ENCODE measurements at regions not wholly inside any gene's neighbourhood (a gene's known extent, or its start where the extent isn't known, plus 50 kb on each side); places are given as distances from the start of the nearest gene placed in this dataset.
"Not testable (repeated sequence)": the region's sequence is repeated elsewhere in the genome, so short reads cannot be mapped to it uniquely, and the experiment has no call there.

- Histone ChIP-seq H3K9ac (ENCODE audit: low read length) (no peak overlapping the region), H2AFZ (ENCODE audit: low read depth, low read length) (no peak overlapping the region), H2BK12ac (ENCODE audit: low read length in 2 of 2) (no peak overlapping the region), H3K4ac (ENCODE audit: low read depth in 1 of 2, low read length in 2 of 2) (no peak overlapping the region), H3K4me3 (ENCODE audit: insufficient read depth in 1 of 2, low read depth in 1 of 2, low read length in 2 of 2) (no peak overlapping the region), H2BK5ac (ENCODE audit: low read depth, low read length, poor library complexity, severe bottlenecking) (no peak overlapping the region), H3K27ac (ENCODE audit: low read length, poor library complexity, severe bottlenecking) (peak overlapping the region; percentile 18), H3K79me1 (replicated peaks; ENCODE audit: low read length, poor library complexity, severe bottlenecking) (no peaks in the 10 kb centered on the region), H3K4me1 (ENCODE audit: control insufficient read depth, insufficient read depth, low read depth, low read length) (peaks cover 1% of the 10 kb centered on the region), H4K8ac (ENCODE audit: low read length) (no peak overlapping the region), H3K18ac (ENCODE audit: low read depth in 1 of 2, low read length in 2 of 2) (peak overlapping the region in 1 of 2 experiments; percentile 44), H3K9me3 (ENCODE audit: control insufficient read depth, low read length) (no peaks in the 10 kb centered on the region), H2BK15ac (ENCODE audit: low read depth, poor library complexity, severe bottlenecking) (no peak overlapping the region), H2BK120ac (ENCODE audit: low read depth, low read length) (no peak overlapping the region), H3K4me2 (ENCODE audit: low read length, poor library complexity, severe bottlenecking) (no peak overlapping the region), H4K91ac (ENCODE audit: low read length) (no peak overlapping the region), H3K14ac (ENCODE audit: low read length in 2 of 2) (no peak overlapping the region), H3K27me3 (ENCODE audit: control insufficient read depth in 1 of 2, insufficient read depth in 1 of 2, low read length in 2 of 2) (no peaks in the 10 kb centered on the region), H3K23ac (ENCODE audit: low read length in 2 of 2) (no peak overlapping the region), H3K36me3 (ENCODE audit: control insufficient read depth in 1 of 2, insufficient read depth in 2 of 2, low read depth in 1 of 2, low read length in 2 of 2) (no peaks in the 10 kb centered on the region), H2AK5ac (ENCODE audit: low read length, severe bottlenecking) (no peak overlapping the region)
- 79% methylated on average over 3 of the region's 3 CpGs for WGBS
- no peak for DNase-seq
Measured at GRCh38 chr4:30867427-30867826, 147.3 kb downstream of the PCDH7 start.

GRCh38 chr4:30868111-30868895 lies 148.1 kb downstream of the PCDH7 start:
- Histone ChIP-seq H3K9ac (ENCODE audit: low read length) (no peak overlapping the region), H4K91ac (ENCODE audit: low read length) (no peak overlapping the region), H3K79me1 (replicated peaks; ENCODE audit: low read length, poor library complexity, severe bottlenecking) (no peaks in the 10 kb centered on the region), H3K23ac (ENCODE audit: low read length in 2 of 2) (no peak overlapping the region), H3K27me3 (ENCODE audit: control insufficient read depth in 1 of 2, insufficient read depth in 1 of 2, low read length in 2 of 2) (no peaks in the 10 kb centered on the region), H3K4me1 (ENCODE audit: control insufficient read depth, insufficient read depth, low read depth, low read length) (no peaks in the 10 kb centered on the region), H2BK12ac (ENCODE audit: low read length in 2 of 2) (no peak overlapping the region), H3K14ac (ENCODE audit: low read length in 2 of 2) (no peak overlapping the region), H3K18ac (ENCODE audit: low read depth in 1 of 2, low read length in 2 of 2) (no peak overlapping the region), H2BK15ac (ENCODE audit: low read depth, poor library complexity, severe bottlenecking) (no peak overlapping the region), H3K4ac (ENCODE audit: low read depth in 1 of 2, low read length in 2 of 2) (no peak overlapping the region), H3K4me2 (ENCODE audit: low read length, poor library complexity, severe bottlenecking) (no peak overlapping the region), H4K8ac (ENCODE audit: low read length) (no peak overlapping the region), H3K36me3 (ENCODE audit: control insufficient read depth in 1 of 2, insufficient read depth in 2 of 2, low read depth in 1 of 2, low read length in 2 of 2) (no peaks in the 10 kb centered on the region), H2BK5ac (ENCODE audit: low read depth, low read length, poor library complexity, severe bottlenecking) (no peak overlapping the region), H2AFZ (ENCODE audit: low read depth, low read length) (no peak overlapping the region), H3K9me3 (ENCODE audit: control insufficient read depth, low read length) (no peaks in the 10 kb centered on the region), H2BK120ac (ENCODE audit: low read depth, low read length) (no peak overlapping the region), H2AK5ac (ENCODE audit: low read length, severe bottlenecking) (no peak overlapping the region), H3K27ac (ENCODE audit: low read length, poor library complexity, severe bottlenecking) (no peak overlapping the region), H3K4me3 (ENCODE audit: insufficient read depth in 1 of 2, low read depth in 1 of 2, low read length in 2 of 2) (no peak overlapping the region)
- peak; percentile 40 for DNase-seq
- 50% methylated on average over 1 of the region's 5 CpGs for whole genome bisulfite sequencing

GRCh38 chr4:30869387-30869786 lies 149.2 kb downstream of the PCDH7 start:
- H3K79me1 ChIP-seq (replicated peaks; ENCODE audit: low read length, poor library complexity, severe bottlenecking); H3K4me2 ChIP-seq (ENCODE audit: low read length, poor library complexity, severe bottlenecking); H3K9ac ChIP-seq (ENCODE audit: low read length); H2BK15ac ChIP-seq (ENCODE audit: low read depth, poor library complexity, severe bottlenecking); H2AK5ac ChIP-seq (ENCODE audit: low read length, severe bottlenecking); H3K4ac ChIP-seq (ENCODE audit: low read depth in 1 of 2, low read length in 2 of 2); H2BK120ac ChIP-seq (ENCODE audit: low read depth, low read length); H4K8ac ChIP-seq (ENCODE audit: low read length); H3K9me3 ChIP-seq (ENCODE audit: control insufficient read depth, low read length); H2AFZ ChIP-seq (ENCODE audit: low read depth, low read length); H3K4me3 ChIP-seq (ENCODE audit: insufficient read depth in 1 of 2, low read depth in 1 of 2, low read length in 2 of 2); H3K36me3 ChIP-seq (ENCODE audit: control insufficient read depth in 1 of 2, insufficient read depth in 2 of 2, low read depth in 1 of 2, low read length in 2 of 2); H3K27me3 ChIP-seq (ENCODE audit: control insufficient read depth in 1 of 2, insufficient read depth in 1 of 2, low read length in 2 of 2); H3K18ac ChIP-seq (ENCODE audit: low read depth in 1 of 2, low read length in 2 of 2); H3K23ac ChIP-seq (ENCODE audit: low read length in 2 of 2); H2BK12ac ChIP-seq (ENCODE audit: low read length in 2 of 2); H3K27ac ChIP-seq (ENCODE audit: low read length, poor library complexity, severe bottlenecking); H2BK5ac ChIP-seq (ENCODE audit: low read depth, low read length, poor library complexity, severe bottlenecking); H4K91ac ChIP-seq (ENCODE audit: low read length); H3K4me1 ChIP-seq (ENCODE audit: control insufficient read depth, insufficient read depth, low read depth, low read length); DNase-seq; H3K14ac ChIP-seq (ENCODE audit: low read length in 2 of 2): not testable (repeated sequence)
- 100% methylated on average over 1 of the region's 1 CpG for WGBS

- Histone ChIP-seq H3K79me1 (replicated peaks; ENCODE audit: low read length, poor library complexity, severe bottlenecking) (no peaks in the 10 kb centered on the region), H2BK120ac (ENCODE audit: low read depth, low read length) (no peak overlapping the region), H3K14ac (ENCODE audit: low read length in 2 of 2) (no peak overlapping the region), H3K27ac (ENCODE audit: low read length, poor library complexity, severe bottlenecking) (no peak overlapping the region), H3K4me1 (ENCODE audit: control insufficient read depth, insufficient read depth, low read depth, low read length) (no peaks in the 10 kb centered on the region), H2AK5ac (ENCODE audit: low read length, severe bottlenecking) (no peak overlapping the region), H3K27me3 (ENCODE audit: control insufficient read depth in 1 of 2, insufficient read depth in 1 of 2, low read length in 2 of 2) (no peaks in the 10 kb centered on the region), H2AFZ (ENCODE audit: low read depth, low read length) (no peak overlapping the region), H3K4me3 (ENCODE audit: insufficient read depth in 1 of 2, low read depth in 1 of 2, low read length in 2 of 2) (no peak overlapping the region), H3K9ac (ENCODE audit: low read length) (no peak overlapping the region), H4K8ac (ENCODE audit: low read length) (no peak overlapping the region), H2BK12ac (ENCODE audit: low read length in 2 of 2) (no peak overlapping the region), H3K4ac (ENCODE audit: low read depth in 1 of 2, low read length in 2 of 2) (no peak overlapping the region), H2BK15ac (ENCODE audit: low read depth, poor library complexity, severe bottlenecking) (no peak overlapping the region), H3K9me3 (ENCODE audit: control insufficient read depth, low read length) (no peaks in the 10 kb centered on the region), H3K36me3 (ENCODE audit: control insufficient read depth in 1 of 2, insufficient read depth in 2 of 2, low read depth in 1 of 2, low read length in 2 of 2) (no peaks in the 10 kb centered on the region), H3K23ac (ENCODE audit: low read length in 2 of 2) (no peak overlapping the region), H3K4me2 (ENCODE audit: low read length, poor library complexity, severe bottlenecking) (no peak overlapping the region), H4K91ac (ENCODE audit: low read length) (no peak overlapping the region), H2BK5ac (ENCODE audit: low read depth, low read length, poor library complexity, severe bottlenecking) (no peak overlapping the region), H3K18ac (ENCODE audit: low read depth in 1 of 2, low read length in 2 of 2) (no peak overlapping the region)
- WGBS: over 99% methylated on average over 2 of the region's 2 CpGs
- DNase-seq: no peak
Measured at GRCh38 chr4:30870513-30870912, 150.3 kb downstream of the PCDH7 start.
